ENCODE measurements at regions not wholly inside any gene's neighbourhood (a gene's known extent, or its start where the extent isn't known, plus 50 kb on each side); places are given as distances from the start of the nearest gene placed in this dataset.

DNA sequence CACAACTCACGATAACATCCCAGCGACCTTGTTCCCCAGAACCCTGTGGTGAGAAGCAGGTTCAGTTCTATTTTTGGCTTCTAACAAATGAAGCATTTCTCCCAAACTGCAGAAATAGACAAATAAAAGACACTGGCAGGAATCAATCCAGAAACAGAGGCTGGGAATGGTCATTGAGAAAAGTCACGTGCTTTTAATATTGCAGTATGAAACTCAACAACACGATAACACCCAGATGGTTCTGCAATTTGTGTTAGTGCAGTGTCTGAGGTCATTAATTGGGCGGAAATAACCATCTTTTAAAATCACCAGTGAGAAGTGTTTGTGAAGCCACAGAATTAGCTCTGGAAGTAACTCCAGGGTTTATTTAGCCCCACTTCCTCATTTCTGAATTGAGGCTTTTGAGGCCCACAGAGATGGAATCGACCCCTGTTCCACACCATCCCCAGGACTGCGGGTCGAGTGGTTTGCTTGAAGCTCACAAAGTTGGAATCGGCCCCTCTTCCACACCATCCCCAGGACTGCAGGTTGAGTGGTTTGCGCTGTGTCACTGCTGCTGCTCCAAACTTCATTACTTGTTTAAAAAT is 164.7 kb upstream of the IRX4 start:
- TF ChIP-seq CTCF (IDR thresholded peaks at IDR 0.05) (no peak), EZH2phosphoT487 (IDR thresholded peaks at IDR 0.05) (no peak)

Data from neural progenitor cell (in vitro differentiated cells).